ENCODE measurements at regions not wholly inside any gene's neighbourhood (a gene's known extent, or its start where the extent isn't known, plus 50 kb on each side); places are given as distances from the start of the nearest gene placed in this dataset.
"Not testable (repeated sequence)": the region's sequence is repeated elsewhere in the genome, so short reads cannot be mapped to it uniquely, and the experiment has no call there.

DNA sequence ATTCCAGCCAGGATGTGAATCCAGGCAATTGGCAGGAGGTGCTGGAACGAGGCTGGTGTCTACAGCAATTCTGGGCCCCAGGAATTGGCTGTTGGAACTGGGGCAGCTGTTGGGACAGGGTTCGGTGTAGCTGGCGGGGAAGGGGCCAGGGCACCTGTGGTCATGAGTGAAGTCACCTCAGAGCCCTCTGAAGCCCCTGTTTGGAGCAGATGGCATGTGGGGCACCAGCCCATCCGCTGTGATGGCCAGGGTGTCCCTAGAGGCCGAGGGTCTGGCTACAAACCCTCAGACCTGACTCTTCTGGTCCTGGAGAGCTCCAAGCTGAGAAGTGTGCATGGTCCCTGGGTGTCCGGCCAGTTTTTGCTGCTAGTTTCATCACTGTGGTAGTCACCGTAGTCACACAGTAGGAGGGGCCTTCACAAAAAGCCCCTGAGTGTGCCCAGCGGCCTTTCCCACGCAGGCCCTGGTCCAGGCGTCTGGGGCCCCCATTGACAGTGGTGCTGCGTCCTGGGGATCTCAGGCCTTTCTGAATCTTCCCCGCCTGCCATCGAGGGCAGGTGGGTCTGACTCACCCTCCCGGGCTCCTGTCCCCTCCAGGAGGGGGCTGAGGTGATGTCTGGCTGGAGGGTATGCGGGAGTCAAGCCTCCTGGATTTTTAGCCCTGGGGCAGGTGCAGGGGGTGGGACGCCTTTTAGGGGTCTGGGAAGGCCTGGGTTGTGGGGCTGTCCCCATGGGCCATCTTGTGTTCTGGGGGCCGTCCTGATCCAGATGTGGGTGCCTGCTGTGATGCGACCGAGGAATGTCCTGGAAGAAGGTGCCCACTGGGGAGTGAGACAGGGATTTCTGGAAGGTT, 368.0 kb downstream of the TMEM121 start:
- H3K4me3 ChIP-seq (ENCODE audit: low read depth, low read length): no peak overlapping the region
- TF ChIP-seq, protein P1, sequence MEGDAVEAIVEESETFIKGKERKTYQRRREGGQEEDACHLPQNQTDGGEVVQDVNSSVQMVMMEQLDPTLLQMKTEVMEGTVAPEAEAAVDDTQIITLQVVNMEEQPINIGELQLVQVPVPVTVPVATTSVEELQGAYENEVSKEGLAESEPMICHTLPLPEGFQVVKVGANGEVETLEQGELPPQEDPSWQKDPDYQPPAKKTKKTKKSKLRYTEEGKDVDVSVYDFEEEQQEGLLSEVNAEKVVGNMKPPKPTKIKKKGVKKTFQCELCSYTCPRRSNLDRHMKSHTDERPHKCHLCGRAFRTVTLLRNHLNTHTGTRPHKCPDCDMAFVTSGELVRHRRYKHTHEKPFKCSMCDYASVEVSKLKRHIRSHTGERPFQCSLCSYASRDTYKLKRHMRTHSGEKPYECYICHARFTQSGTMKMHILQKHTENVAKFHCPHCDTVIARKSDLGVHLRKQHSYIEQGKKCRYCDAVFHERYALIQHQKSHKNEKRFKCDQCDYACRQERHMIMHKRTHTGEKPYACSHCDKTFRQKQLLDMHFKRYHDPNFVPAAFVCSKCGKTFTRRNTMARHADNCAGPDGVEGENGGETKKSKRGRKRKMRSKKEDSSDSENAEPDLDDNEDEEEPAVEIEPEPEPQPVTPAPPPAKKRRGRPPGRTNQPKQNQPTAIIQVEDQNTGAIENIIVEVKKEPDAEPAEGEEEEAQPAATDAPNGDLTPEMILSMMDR (IDR thresholded peaks at IDR 0.05; ENCODE audit: insufficient read depth, low read depth, low read length): no peak
- DNase-seq (ENCODE audit: low read depth): no peak

DNA sequence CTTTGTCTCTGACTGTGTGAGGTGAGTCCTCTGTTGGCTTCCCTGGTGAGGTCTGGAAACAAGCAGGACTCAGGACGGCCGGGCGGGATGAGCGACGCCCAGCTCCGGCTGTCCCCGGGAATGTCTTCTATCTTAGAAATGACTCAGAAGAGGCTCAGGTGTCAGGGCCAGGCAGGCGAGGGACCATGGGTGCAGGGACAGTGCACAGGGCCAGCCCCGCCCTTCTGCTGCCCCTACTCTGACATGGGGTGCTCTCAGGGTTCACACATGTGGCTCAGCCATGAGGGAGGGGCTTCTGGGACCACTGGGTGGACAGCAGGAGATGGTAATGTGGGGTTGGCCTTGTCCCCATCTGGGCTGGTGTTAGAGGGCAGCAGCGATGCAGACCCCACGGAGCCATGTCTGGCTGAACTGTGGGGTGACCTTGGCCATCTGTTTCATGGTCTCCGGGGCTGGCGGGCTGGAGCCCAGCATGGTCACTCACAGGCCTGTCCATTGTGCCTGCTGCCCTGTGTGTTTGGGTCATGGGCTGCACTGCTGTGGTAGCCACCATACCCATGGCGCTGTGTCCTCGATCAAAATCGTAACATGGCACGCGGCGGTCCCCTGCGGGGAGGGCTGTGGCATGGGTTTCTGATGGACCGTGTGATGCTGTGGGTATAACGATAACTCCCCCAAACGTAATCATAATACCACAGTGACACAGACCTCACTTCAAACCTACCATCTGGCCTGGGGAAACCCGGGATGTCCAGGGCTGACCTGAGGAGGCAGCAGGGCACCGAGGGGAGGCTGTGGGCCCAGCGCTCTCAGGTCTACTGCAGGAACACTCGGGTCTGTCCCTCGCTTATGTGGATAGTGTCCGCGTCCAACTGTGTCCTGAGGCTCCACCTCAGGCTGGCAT, 368.8 kb downstream of the TMEM121 start:
- no peak for DNase-seq (ENCODE audit: low read depth)
- H3K4me3 ChIP-seq (ENCODE audit: low read depth, low read length): no peak overlapping the region
- TF ChIP-seq, protein P1 (IDR thresholded peaks at IDR 0.05; ENCODE audit: insufficient read depth, low read depth, low read length): no peak

DNA sequence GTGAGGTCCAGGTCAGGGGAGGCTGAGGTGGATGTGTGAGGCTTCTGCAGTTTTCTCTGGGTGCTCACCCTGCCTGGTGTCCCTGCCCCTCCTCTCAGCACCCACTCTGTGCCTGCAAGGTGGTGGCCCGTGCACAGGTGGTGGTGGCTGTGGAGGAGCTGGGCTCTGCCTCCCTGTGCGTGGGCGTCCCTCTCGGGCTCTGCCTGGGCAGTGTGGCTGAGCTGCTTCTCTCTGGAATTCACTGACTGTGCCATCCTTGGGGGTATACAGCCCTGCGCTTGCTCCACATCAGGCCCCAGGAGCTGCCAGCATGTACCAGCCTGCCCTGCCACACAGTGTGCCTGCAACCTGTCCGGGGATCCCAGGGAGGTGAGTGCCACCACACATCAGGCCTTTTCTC, 369.8 kb downstream of the TMEM121 start:
- DNase-seq (ENCODE audit: low read depth); H3K4me3 ChIP-seq (ENCODE audit: low read depth, low read length): not testable (repeated sequence)

DNA sequence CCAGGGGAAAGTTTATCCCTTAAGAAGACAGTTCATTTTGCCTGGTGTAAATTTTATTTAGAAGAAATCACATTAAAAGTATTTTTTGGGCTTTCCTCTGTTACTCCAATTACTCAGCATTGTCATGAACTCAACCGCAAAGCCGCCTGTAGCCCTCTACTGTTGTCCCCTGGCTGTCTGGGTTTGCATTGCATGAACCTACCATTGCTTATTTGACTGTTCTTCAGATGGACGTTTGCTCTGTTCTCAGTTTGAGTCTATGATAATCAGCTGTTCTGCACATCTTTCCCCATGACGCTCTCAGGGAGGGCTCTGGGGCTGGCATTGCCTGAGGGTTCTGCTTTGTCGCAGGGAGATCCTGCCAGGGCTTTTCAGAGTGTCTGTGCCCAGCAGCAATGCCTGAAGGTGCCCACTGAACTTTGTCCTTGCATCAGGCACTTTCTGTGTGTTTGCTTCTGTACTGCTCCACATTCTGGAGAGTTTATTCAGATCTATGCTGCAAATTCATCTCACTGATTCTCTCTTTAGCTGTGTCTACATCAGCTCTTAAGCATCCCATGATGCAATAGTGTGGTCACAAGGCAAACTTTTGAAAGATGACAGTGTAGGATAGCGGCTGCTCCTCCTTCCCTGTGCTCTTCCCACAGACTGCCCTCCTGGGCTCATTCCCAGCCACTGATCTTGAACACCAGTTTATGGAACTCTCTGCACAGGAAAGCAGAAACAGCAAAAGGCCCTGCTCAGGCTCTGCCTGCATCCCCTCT, 370.8 kb downstream of the TMEM121 start:
- DNase-seq (ENCODE audit: low read depth); H3K4me3 ChIP-seq (ENCODE audit: low read depth, low read length): not testable (repeated sequence)

GRCh38 chr14:105897725-105898113, 371.3 kb downstream of the TMEM121 start:
- no peak for DNase-seq (ENCODE audit: low read depth)
- no peak overlapping the region for H3K4me3 ChIP-seq (ENCODE audit: low read depth, low read length)
- TF ChIP-seq, protein P1 (IDR thresholded peaks at IDR 0.05; ENCODE audit: insufficient read depth, low read depth, low read length): no peak

GRCh38 chr14:105898482-105899010, 372.2 kb downstream of the TMEM121 start:
- TF ChIP-seq, protein P1 (IDR thresholded peaks at IDR 0.05; ENCODE audit: insufficient read depth, low read depth, low read length): no peak
- H3K4me3 ChIP-seq (ENCODE audit: low read depth, low read length): no peak overlapping the region
- DNase-seq (ENCODE audit: low read depth): no peak

GRCh38 chr14:105899071-105899641, 372.8 kb downstream of the TMEM121 start:
- DNase-seq (ENCODE audit: low read depth): no peak
- no peak overlapping the region for H3K4me3 ChIP-seq (ENCODE audit: low read depth, low read length)
- TF ChIP-seq, protein P1 (IDR thresholded peaks at IDR 0.05; ENCODE audit: insufficient read depth, low read depth, low read length): no peak

Measured in fibroblast of villous mesenchyme (primary cell).